Endothelial cell of umbilical vein (primary cell): ENCODE measurements at regions not wholly inside any gene's neighbourhood (a gene's known extent, or its start where the extent isn't known, plus 50 kb on each side); places are given as distances from the start of the nearest gene placed in this dataset.
A peak's percentile ranks its signal among the peaks of the same experiment; 100 is the strongest.

Experiments
- BruUV-seq: library from RNA; stranded (reverse); fragments of 400-500 nt; replicated peaks from 2 replicates; lab custom pipeline; 2021; lab: Mats Ljungman, UMichigan
- CTCF ChIA-PET: fragments of 300-600, 350-600 bp; sonication (Branson Sonifier 250); formaldehyde crosslinking; loops from one replicate; lab custom pipeline; 2021; ENCODE audit warnings: antibody characterized with exemption, inconsistent platforms; lab: Charles Lee
- POLR2A ChIA-PET: fragments of 300-600, 350-600 bp; sonication (Branson Sonifier 250); formaldehyde crosslinking; loops from one replicate; lab custom pipeline; 2021; ENCODE audit warnings: antibody characterized with exemption, inconsistent platforms; lab: Charles Lee
- DNase-seq: peaks from one replicate; pipeline ENCODE4 v3.0.0-alpha.2; 2011; ENCODE audit warnings: low read depth, low spot score
- FAIRE-seq: peaks from 2 replicates; lab custom pipeline; 2011; peaks lifted over from hg19 to GRCh38; lab: Jason Lieb, UNC
- H2AFZ ChIP-seq: 2 replicates; pipeline ENCODE4 v1.6.0; 2012; ENCODE audit warnings: low read depth, low read length, control low read depth, inconsistent platforms
- H3K27ac ChIP-seq: 2 replicates; pipeline ENCODE4 v1.5.1; 2011; ENCODE audit warnings: low read depth, mild to moderate bottlenecking, control low read depth, low read length, moderate library complexity; ENCODE audit not compliant: insufficient read depth
- H3K27me3 ChIP-seq, 2 experiments: 2 replicates each; pipeline versions ENCODE4 v1.6.0 to v1.6.1; 2011; ENCODE audit warnings: low read length in 2 of 2, mixed read lengths in 1 of 2; ENCODE audit not compliant: control insufficient read depth in 2 of 2, insufficient read depth in 2 of 2
- H3K36me3 ChIP-seq, 2 experiments: 2 replicates in 1 of 2; 3 replicates in 1 of 2; pipeline ENCODE4 v1.5.1; 2011; ENCODE audit warnings: low read length in 2 of 2, mild to moderate bottlenecking in 1 of 2, moderate library complexity in 1 of 2; ENCODE audit not compliant: control insufficient read depth in 2 of 2, insufficient read depth in 2 of 2; ENCODE audit errors: extremely low read depth in 1 of 2
- H3K4me1 ChIP-seq: 3 replicates; pipeline ENCODE4 v1.5.1; 2011; ENCODE audit warnings: mild to moderate bottlenecking, low read length; ENCODE audit not compliant: control insufficient read depth, insufficient read depth; ENCODE audit errors: extremely low read depth
- H3K4me2 ChIP-seq: 2 replicates; pipeline ENCODE4 v1.6.1; 2011; ENCODE audit warnings: low read length, control low read depth, mixed read lengths; ENCODE audit not compliant: insufficient read depth
- H3K4me3 ChIP-seq, 3 experiments: fragments of 200-600 bp in 1 of 3; sonication (generic), shearing (Covaris generic) in 1 of 3; replicated peaks in 1 of 3; 2 replicates each; pipeline ENCODE4 v1.5.1; 2011 to 2016; ENCODE audit warnings: control low read depth in 3 of 3, low read length in 3 of 3, mild to moderate bottlenecking in 2 of 3, inconsistent platforms in 1 of 3, low read depth in 1 of 3, moderate library complexity in 1 of 3; ENCODE audit not compliant: insufficient read depth in 1 of 3
- H3K79me2 ChIP-seq: 2 replicates; pipeline ENCODE4 v1.6.0; 2012; ENCODE audit warnings: low read length, inconsistent platforms; ENCODE audit not compliant: control insufficient read depth, insufficient read depth
- H3K9ac ChIP-seq: replicated peaks from 2 replicates; pipeline ENCODE3; 2011; ENCODE audit warnings: low read length, control low read depth; ENCODE audit not compliant: insufficient read depth; ENCODE audit errors: extremely low read depth
- H3K9me1 ChIP-seq: replicated peaks from 3 replicates; pipeline ENCODE4 v1.6.0; 2011; ENCODE audit warnings: mild to moderate bottlenecking, low read length; ENCODE audit not compliant: control insufficient read depth, insufficient read depth; ENCODE audit errors: extremely low read depth
- H3K9me3 ChIP-seq: replicated peaks from 2 replicates; pipeline ENCODE4 v1.5.1; 2012; ENCODE audit warnings: low read length, inconsistent platforms; ENCODE audit not compliant: control insufficient read depth, insufficient read depth
- H4K20me1 ChIP-seq: replicated peaks from 2 replicates; pipeline ENCODE3; 2011; ENCODE audit warnings: mild to moderate bottlenecking, low read length; ENCODE audit not compliant: control insufficient read depth, insufficient read depth; ENCODE audit errors: extremely low read depth
- EZH2 ChIP-seq: IDR thresholded peaks from 2 replicates; pipeline ENCODE4 v1.6.1; 2012; ENCODE audit warnings: borderline replicate concordance, low read depth, mild to moderate bottlenecking, moderate library complexity, low read length, inconsistent platforms; ENCODE audit not compliant: severe bottlenecking
- FOS ChIP-seq: IDR thresholded peaks from 2 replicates; pipeline ENCODE4 v1.6.1; 2011; ENCODE audit warnings: mild to moderate bottlenecking, low read length, moderate library complexity, borderline replicate concordance; ENCODE audit not compliant: insufficient read depth
- GATA2 ChIP-seq: IDR thresholded peaks from 2 replicates; pipeline ENCODE4 v1.7.0; 2011; ENCODE audit warnings: low read depth, mild to moderate bottlenecking, moderate library complexity, mixed read lengths, low read length; ENCODE audit not compliant: insufficient read length, insufficient read depth
- JUN ChIP-seq: IDR thresholded peaks from 2 replicates; pipeline ENCODE4 v1.6.1; 2011; ENCODE audit warnings: borderline replicate concordance, low read depth; ENCODE audit not compliant: insufficient read length, insufficient read depth
- MAX ChIP-seq: IDR thresholded peaks from 2 replicates; pipeline ENCODE4 v1.6.1; 2011; ENCODE audit not compliant: insufficient read depth, insufficient read length
- MYC ChIP-seq: IDR thresholded peaks from one replicate; pipeline ENCODE4 v1.6.1; 2011; ENCODE audit warnings: mild to moderate bottlenecking, low read depth, low read length
- POLR2A ChIP-seq: IDR thresholded peaks from 2 replicates; pipeline ENCODE4 v1.6.1; 2012; ENCODE audit warnings: low read depth, mild to moderate bottlenecking, control low read depth, low read length
- POLR2AphosphoS5 ChIP-seq: IDR thresholded peaks from 2 replicates; pipeline ENCODE4 v1.6.1; 2012; ENCODE audit warnings: low read depth, mild to moderate bottlenecking, control low read depth, low read length, moderate library complexity; ENCODE audit not compliant: insufficient read depth
- dilution Hi-C: fragments of 300-500 bp; cut with MboI; formaldehyde crosslinking; loops from one replicate; pipeline ENCODE4 v1.15.0; 2019; ENCODE audit warnings: low sequenced_read_pairs; ENCODE audit not compliant: extremely low pct_ligation_motif_present
- intact Hi-C: fragments of 100-400 bp; cut with micrococcal nuclease; formaldehyde crosslinking; loops from one replicate; pipeline ENCODE4 v1.10.0; 2022
- TF ChIP-seq, protein P1 (sequence below), 2 donors: IDR thresholded peaks; 1 replicate in 1 of 2; 2 replicates in 1 of 2; pipeline ENCODE4 v1.5.1; 2011; ENCODE audit warnings: low read length in 2 of 2, mild to moderate bottlenecking in 2 of 2, moderate library complexity in 2 of 2, control low read depth in 1 of 2, inconsistent platforms in 1 of 2, low read depth in 1 of 2; ENCODE audit not compliant: insufficient read depth in 1 of 2; ENCODE audit errors: extremely low read depth in 1 of 2

DNA sequence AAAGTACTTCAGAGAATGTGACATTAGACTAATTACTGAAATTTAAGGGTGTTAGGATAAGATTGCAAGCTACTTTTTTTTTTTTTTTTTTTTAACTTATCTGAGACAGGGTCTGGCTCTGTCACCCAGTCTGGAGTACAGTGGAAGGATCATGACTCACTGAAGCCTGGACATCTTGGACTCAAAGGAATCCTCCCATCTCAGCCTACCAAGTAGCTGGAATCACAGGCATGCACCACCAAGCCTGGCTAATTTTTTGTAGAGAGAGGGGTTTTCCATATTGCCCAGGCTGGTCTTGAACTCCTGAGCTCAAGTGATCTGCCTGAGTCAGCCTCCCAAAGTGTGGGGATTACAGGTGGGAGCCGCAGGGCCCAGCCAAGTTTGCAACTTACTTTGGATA, 1246.0 kb upstream of the ZEB2 start:
- intact Hi-C loops, result no loop called here
- no TSS peak for BruUV-seq
- Histone ChIP-seq H3K4me3 (no peak overlapping the region), H3K4me2 (no peak overlapping the region), H3K27ac (no peak overlapping the region), H3K9me3 (no peaks in the 10 kb centered on the region), H3K4me1 (peaks cover 6% of the 10 kb centered on the region), H3K9ac (no peak overlapping the region), H3K9me1 (no peaks in the 10 kb centered on the region), H3K36me3 (no peaks in the 10 kb centered on the region), H3K79me2 (no peaks in the 10 kb centered on the region), H4K20me1 (no peaks in the 10 kb centered on the region), H2AFZ (no peak overlapping the region), H3K27me3 (no peaks in the 10 kb centered on the region)
- ChIA-PET CTCF (interaction anchor here (0.6 to 1.1 kb wide), 3 partner anchors 13 to 1229 kb away, joined by 3 read pairs; no protein-coding TSS in a partner anchor), POLR2A (no interaction called here)
- no peak for TF ChIP-seq MYC
- dilution Hi-C loops, result no loop called here
- FAIRE-seq (no peak), DNase-seq (no peak)

GRCh38 chr2:145764631-145765030, 1244.7 kb upstream of the ZEB2 start:
- no peak overlapping the region for H3K27ac ChIP-seq
- no peak overlapping the region for H3K4me3 ChIP-seq
- ChIA-PET CTCF (no interaction called here), POLR2A (no interaction called here)
- TF ChIP-seq GATA2, result no peak
- TF ChIP-seq POLR2AphosphoS5, result no peak
- no peak for TF ChIP-seq JUN
- TF ChIP-seq POLR2A, result no peak
- TF ChIP-seq FOS, result no peak
- no peak for TF ChIP-seq MYC
- no peak for TF ChIP-seq MAX
- no peak for TF ChIP-seq EZH2
- TF ChIP-seq, protein P1, sequence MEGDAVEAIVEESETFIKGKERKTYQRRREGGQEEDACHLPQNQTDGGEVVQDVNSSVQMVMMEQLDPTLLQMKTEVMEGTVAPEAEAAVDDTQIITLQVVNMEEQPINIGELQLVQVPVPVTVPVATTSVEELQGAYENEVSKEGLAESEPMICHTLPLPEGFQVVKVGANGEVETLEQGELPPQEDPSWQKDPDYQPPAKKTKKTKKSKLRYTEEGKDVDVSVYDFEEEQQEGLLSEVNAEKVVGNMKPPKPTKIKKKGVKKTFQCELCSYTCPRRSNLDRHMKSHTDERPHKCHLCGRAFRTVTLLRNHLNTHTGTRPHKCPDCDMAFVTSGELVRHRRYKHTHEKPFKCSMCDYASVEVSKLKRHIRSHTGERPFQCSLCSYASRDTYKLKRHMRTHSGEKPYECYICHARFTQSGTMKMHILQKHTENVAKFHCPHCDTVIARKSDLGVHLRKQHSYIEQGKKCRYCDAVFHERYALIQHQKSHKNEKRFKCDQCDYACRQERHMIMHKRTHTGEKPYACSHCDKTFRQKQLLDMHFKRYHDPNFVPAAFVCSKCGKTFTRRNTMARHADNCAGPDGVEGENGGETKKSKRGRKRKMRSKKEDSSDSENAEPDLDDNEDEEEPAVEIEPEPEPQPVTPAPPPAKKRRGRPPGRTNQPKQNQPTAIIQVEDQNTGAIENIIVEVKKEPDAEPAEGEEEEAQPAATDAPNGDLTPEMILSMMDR (IDR thresholded peaks at IDR 0.05; ENCODE audit: extremely low read depth in 1 of 2, insufficient read depth in 1 of 2, low read depth in 1 of 2, low read length in 2 of 2), result no peak
- no TSS peak for BruUV-seq
- no peak for FAIRE-seq
- H3K36me3 ChIP-seq, result no peaks in the 10 kb centered on the region
- H2AFZ ChIP-seq, result no peak overlapping the region
- H3K27me3 ChIP-seq, result no peaks in the 10 kb centered on the region
- peak; percentile 28 for DNase-seq
- dilution Hi-C loops, result no loop called here
- peaks cover 11% of the 10 kb centered on the region for H3K4me1 ChIP-seq
- no peaks in the 10 kb centered on the region for H3K9me1 ChIP-seq
- no peak overlapping the region for H3K4me2 ChIP-seq
- H3K9me3 ChIP-seq, result no peaks in the 10 kb centered on the region
- no peaks in the 10 kb centered on the region for H3K79me2 ChIP-seq
- no peak overlapping the region for H3K9ac ChIP-seq
- H4K20me1 ChIP-seq, result no peaks in the 10 kb centered on the region
- intact Hi-C loops, result no loop called here
